GM18868 (cell line): ENCODE measurements at regions not wholly inside any gene's neighbourhood (a gene's known extent, or its start where the extent isn't known, plus 50 kb on each side); places are given as distances from the start of the nearest gene placed in this dataset.
"Not testable (repeated sequence)": the region's sequence is repeated elsewhere in the genome, so short reads cannot be mapped to it uniquely, and the experiment has no call there.

Source experiments
- ATAC-seq: cut with Tn5 transposase; IDR thresholded peaks from one replicate; pipeline ENCODE4 v1.9.1; 2021; ENCODE audit warnings: mild to moderate bottlenecking, moderate library complexity; ENCODE audit not compliant: unreplicated experiment

DNA sequence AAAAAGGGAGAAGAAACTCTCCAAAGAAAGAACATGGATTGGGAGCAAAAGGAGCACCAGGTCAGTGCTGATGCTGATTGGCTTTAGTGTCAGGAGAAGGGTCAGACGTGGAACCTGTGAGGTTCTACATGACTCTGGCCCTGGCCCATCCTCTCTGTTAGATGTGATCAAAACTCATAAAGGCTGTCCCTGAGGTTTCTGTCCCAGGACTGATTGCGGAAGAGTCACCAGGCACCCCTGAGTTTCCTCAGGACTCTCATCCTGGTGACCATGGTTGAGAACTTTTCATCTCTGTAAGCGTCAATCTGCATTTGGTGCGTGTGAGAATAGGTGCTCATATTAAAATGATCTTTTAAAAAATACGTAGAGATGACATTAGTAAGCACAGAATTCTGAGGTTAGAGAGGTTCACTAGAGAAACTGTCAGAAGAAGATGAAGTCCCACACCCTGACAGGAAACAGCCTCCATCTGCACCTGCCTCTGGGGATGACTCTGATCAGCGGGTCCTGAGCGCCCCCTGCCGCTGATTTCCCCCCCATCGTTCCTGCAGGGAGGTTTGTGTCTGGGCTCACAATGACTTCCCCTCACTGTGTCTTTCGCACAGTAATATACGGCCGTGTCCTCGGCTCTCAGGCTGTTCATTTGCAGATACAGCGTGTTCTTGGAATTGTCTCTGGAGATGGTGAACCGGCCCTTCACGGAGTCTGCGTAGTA is 741.8 kb downstream of the TMEM121 start:
- ATAC-seq: no peak

DNA sequence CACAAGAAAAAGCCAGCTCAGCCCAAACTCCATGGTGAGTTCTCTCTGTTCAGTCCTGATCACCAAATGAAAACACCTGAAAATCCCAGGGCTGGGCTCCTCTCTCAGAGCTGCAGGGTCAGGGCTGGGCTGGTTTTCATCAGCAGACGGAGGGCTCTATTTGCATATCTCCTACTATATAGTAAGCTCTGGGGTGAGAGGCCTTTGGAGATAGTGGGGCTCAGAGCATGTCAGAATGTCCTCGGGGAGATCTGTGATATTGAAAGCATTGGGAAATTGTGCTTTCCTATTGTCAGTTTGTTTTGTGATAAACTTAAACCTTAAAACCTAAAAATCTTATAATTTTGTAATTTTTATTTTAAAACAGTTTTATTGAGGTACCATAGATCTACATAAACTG is 742.6 kb downstream of the TMEM121 start:
- ATAC-seq: no peak

DNA sequence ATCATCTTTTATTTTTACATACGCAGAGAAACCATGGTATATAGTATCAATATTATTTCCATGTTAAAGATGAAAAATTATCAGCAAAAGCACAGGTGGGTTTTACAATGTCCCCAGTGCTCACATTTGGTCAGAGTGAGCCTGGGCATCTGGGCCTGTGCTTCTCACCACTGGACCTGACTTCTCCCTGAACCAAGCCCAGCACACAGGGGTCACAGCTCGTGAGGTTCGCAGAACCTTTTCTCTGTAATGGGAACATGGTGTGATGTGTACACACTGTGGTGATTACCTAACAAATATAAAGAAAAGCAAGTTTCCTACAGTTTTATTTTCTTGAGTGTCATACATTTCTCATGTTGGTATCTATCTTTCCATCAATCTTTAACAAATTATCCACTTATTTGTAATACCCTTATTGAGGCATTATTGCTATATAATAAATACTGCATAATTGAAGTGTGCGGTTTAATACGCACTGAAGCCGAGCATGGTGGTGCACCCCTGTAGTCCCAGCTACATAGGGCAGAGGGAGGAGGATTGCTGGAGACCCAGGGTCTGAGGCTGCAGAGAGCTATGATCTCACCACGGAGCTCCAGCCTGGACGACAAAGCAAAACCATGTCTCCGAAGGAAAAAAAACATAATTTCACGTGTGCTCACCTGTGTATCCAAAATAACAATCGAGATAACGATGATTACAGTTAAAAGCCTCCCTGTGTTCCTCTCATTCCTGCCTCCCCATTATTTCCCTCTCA is 743.2 kb downstream of the TMEM121 start:
- ATAC-seq: no peak

DNA sequence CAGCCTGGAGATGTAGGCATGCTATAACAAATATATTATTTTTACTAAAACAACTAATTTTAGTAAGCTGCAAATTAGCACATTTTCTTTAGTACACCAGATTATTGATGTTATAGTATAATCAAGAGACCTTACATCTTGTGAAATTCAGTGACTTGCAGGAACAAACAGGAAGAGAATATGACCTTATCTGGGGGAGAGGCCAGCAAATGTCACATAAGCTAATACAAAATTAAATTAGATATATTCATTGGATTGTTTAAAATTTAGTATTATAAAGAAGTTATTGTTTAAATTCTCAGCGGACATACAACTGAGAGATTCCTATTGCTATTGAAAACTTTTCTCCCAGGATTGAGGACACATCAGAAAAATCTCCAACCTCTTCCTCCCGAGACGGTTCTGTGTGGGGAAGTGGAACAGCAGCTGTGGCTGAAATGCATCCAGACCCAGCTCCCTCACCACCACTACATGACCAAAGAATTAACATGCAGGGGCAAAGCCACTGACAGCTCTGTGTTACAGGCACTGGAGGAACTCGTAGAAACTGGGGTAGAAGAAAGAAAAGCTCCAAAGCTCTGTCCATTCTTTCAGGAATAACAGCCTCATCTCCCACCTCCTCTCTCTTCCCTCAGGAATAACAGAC is 744.2 kb downstream of the TMEM121 start:
- ATAC-seq: not testable (repeated sequence)

DNA sequence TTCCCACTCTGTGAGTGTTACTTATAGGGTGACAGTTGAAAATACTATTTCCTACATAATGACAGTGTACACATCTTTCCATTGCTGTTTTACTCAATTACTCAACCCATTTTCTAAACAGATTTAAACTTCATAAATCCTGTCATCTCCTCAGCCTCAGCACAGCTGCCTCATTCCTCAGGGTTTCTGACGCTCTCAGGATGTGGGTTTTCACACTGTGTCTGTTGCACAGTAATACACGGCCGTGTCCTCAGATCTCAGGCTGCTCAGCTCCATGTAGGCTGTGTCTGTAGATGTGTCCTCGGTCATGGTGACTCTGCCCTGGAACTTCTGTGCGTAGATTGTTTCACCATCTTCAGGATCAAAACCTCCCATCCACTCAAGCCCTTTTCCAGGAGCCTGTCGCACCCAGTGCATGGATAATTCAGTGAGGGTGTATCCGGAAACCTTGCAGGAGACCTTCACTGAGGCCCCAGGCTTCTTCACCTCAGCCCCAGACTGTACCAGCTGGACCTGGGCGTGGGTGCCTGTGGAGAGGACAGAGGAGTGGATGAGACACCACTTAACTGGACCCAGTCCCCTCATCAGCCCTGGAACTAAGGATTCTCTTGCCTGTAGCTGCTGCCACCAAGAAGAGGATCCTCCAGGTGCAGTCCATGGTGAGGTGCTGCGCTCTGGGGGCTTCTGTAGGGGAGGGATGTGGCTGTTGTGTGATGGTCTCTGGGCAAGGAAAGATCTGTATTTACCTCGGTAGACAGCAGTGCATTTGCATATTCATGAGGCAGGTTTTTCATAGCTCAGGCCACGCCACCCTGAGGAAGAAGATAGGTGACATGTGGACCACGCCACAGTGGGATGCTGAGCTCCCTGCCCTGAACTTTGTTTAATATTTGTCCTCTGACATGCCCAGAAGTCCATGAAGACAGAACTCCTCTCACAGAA is 750.2 kb downstream of the TMEM121 start:
- no peak for ATAC-seq

DNA sequence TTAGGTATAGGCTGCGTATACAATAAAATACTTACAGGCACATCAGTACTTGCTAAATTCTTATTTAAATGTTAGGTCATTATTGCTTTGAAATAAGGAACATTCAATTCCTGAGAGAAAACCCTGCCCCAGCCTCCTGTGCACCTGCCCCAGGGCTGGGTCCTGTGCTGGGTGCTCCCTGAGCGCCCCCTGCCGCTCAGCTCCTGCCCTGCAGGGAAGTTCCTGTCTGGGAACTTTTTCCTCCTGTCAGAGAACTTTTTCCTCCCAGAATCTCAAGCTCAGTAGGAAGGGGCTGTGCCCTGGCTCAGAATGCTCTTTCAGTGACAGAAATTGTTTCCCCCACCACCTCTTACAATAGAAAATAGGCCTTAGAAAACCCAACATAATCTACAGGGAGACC is 751.1 kb downstream of the TMEM121 start:
- ATAC-seq: no peak

DNA sequence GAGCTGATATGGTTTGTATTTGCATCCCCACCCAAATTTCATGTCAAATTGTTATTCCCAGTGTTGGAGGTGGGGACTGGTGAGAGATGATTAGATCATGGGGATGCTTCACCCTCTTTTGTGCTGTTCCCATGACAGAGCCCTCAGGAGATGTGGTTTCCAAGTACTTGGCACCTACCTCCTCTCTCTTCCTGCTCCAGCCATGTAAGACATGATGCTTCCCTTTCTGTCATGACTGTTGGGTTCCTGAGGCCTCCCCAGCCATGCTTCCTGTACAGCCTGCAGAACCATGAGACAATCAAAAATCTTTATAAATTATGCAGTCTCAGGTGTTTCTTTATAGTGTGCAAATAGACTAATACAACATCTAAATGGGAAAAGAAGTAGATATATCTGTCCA is 754.5 kb downstream of the TMEM121 start:
- no peak for ATAC-seq

DNA sequence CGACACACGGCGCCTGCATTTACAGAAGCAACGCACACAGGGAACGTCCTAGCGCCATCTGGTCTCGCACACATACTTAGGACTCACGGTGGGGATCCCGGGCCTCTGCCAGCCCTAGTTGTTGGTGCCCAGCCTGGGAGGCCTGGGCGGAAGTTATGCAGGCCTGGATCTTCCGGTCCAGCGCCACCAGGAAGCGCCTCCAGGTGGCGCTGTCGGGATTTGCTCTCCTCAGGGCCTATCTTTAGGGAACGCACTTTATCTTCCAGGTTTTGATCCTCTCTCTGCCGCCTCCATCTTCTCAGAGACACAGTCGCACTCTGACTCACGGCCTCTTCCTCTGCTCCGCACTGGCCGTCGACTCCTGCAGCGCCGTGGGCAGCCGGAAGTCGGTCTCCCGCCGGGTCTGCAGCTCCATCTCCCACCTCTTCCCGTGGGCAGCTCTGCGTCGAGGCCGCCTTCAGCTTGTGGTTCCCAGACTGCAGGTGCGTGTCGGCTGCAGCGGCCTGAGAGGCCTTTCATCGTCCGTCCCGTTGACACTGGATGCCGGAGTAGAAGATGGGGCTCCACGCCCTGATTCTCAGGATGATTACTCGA is 760.4 kb downstream of the TMEM121 start:
- no peak for ATAC-seq

DNA sequence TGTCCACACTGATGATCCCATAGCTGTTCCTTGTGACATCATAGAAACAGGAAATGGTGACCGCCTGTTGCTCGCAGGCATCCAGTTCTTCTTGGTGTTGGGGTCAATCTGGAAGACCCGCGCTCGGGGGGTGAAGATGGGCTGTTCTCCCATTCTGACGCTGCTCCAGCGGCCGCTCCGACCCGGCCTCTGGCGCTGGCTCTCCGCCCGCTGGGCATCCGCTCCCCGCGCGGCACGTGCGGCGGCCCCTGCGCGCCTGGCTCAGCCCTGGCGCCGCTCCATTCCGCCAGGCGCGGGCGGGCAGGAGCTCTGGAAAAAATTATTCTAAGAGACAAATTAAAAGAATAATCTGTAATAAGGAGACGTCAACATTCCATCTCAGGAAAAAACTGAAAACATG is 761.1 kb downstream of the TMEM121 start:
- ATAC-seq: no peak

DNA sequence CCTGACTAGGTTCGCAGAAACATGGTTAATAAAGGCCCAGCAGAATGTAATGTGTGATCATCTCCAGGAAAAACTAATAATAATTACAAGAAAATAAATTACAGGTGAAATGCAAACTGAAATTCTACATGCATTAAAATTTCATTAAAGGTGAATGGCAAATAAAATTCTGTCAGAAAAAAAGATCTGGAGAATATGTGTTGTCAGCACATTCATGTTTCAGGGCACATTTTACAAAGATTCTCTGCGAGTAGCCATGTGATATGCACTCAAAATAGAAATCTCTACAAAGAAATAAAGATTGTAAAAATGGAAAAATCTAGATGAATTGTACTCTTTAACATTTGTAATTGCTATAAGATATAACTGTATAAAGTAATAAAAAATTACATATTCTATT is 765.2 kb downstream of the TMEM121 start:
- ATAC-seq: no peak

DNA sequence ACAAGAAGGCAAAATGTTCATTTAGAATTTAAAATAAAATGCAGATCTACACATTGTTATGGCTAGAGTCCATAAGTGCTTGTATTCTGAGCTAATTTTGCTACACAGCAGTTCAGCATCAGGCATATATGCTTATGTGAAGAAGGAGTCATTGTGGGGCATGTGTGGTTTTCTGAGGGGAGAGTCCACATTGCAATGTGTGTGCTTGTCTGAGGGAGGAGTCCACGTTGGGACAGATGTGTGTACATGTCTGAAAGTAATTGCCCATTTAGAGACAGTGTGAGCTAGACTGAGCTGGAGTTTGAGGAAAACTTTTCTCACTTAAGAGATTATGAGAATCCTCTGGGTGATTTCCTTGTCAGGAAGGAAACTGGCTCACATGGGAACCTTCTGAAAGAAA is 767.9 kb downstream of the TMEM121 start:
- ATAC-seq: no peak

DNA sequence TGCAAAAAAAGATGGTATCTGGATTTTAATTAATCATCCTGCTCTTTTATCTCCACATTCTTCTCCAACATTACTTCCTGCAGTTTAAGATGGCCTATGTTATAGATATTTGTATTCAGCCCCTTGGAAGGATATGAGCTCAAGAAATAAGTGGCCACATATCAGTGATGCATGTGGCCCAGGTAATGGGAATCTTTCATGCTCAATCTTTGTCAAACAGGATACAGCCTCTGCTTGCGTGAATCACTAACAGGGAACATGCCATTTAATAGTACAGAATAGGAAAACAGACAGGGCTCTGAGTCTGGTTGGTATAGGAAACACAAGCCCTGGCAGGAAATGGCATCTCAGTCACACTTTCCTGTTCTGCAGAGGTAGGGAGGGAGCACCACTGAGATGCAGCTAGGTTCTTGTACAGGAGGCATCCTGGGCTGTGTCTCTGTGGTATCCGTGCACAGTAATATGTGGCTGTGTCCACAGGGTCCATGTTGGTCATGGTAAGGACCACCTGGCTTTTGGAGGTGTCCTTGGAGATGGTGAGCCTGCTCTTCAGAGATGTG is 774.6 kb downstream of the TMEM121 start:
- not testable (repeated sequence) for ATAC-seq

DNA sequence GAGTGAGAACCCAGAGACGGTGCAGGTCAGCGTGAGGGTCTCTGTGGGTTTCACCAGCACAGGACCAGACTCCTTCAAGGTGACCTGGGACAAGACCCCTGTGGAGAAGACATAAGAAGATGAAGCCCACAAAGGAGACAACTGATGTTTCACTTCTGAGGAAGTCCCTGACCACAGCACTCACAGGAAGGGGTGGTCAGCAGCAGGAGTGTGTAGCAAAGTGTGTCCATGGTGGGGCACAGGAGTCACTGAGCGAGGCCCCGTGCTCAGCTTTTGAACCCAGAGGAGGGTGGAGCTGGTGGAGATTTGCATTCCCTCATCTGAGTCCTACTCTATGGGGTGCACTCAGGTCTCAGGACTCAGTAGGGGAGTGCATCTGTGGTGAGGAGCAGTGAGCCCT is 775.2 kb downstream of the TMEM121 start:
- not testable (repeated sequence) for ATAC-seq

DNA sequence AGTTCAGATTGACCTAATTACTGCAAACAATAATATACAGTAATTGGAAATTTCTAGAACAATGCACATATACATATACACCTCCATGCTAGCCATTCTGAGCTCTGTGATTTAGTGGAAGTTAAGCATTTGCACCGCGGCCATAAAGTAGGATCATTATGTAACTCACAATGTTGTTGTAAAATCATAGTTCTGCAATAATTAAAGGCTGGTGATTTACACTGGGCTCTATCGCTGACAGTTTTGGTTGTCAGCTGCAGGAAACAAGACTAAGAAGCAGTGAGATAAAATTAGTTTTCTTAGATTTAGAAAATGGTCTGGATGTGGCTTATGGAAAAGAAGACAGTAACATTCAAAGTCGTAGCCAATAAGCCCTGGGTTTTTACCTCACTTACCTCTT is 776.3 kb downstream of the TMEM121 start:
- ATAC-seq: no peak

DNA sequence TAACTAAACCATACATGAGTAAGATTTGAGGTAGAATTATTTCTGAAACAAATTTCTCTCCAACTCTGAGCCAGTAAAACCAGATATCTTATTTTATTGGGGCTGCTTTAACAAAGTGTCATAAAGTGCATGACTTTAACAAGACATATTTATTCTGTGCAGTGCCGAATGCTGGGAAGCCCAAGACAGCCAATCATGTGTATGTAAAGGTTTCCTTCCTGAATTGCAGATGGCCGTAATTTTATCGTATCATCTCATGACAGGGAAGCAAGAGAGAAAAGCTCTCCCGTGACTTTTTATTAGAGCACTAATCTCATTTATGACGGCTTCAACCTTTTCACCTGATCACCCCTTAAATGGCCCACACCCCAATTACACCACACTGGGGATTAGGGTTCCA is 777.9 kb downstream of the TMEM121 start:
- ATAC-seq: no peak

DNA sequence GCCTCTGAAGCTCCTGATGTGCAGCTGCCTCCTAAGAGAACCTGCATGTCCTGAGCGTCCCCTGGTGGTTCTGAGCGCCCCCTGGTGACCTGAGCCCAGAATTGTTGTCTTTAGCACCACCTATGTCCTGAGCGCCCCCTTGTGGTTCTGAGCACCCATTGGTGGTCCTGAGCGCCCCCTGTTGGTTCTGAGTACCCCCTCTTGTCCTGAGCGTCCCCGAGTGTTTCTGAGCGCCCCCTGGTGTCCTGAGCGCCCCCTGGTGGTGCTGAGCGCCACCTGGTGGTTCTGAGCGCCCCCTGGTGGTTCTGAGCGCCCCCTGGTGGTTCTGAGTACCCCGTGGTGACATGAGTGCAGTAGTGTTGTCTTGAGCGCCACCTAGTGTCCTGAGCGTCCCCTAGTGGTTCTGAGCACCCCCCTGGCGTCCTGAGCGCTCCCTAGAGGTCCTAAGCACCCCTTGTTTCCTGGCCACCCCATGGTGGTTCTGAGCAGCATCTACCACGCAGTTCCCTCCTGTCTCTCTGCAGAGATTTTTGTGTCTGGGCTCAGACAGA is 782.5 kb downstream of the TMEM121 start:
- peak; percentile 88 for ATAC-seq

DNA sequence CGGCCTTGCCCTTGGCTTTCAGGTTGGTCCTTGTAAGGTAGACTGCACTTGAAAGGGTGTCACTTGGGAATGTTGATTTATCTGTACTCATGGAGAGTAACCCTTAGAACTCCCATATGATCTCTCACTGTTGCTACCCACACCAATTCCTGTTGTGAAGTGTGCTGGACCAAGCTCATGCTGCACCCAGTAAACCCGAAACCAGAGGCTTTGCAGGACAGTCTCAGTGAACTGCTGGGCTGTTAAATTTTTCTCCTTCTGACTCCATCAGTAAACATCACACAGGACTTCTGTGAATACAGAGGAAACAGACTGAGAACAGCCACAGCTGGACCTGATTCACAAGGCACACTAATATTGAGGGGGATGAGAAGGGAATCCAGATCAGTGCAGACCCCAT is 783.0 kb downstream of the TMEM121 start:
- ATAC-seq: peak; percentile 31

DNA sequence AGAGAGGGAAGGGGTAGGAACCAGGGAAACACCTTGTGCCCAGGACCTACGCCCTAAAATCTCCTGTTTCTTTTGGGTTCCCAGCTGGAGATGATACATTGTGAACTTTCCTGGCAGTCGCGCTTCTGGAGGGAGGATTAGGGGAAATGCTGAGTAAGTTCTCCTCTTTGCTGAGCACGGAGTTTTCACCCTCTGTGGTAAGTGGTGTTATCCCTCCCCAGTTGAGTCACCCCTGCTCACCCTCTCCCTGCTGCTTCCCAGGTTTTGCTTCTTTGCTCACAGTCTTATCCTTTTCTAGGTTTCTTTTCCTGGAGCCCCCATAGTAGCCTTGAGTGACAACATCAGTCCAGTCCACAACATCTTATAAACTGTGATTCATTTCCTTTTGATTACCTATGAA is 789.1 kb downstream of the TMEM121 start:
- no peak for ATAC-seq

DNA sequence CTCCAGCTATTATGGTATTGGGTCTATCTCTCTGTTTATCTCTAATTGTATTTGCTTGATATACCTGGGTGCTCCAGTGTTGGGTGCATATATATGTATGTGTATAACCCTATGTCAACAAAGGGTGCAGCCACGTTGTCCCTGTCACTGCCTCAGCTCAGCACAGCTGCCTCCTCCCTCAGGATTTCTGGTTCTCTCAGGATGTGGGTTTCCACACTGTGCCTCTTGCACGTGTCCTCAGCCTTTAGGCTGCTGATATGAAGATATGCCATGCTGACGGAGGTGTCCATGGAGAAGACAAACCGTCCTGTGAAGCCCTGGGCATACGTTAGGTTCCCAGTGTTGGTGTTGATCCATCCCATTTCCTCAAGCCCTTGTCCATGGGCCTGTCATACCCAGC is 791.2 kb downstream of the TMEM121 start:
- ATAC-seq: no peak

DNA sequence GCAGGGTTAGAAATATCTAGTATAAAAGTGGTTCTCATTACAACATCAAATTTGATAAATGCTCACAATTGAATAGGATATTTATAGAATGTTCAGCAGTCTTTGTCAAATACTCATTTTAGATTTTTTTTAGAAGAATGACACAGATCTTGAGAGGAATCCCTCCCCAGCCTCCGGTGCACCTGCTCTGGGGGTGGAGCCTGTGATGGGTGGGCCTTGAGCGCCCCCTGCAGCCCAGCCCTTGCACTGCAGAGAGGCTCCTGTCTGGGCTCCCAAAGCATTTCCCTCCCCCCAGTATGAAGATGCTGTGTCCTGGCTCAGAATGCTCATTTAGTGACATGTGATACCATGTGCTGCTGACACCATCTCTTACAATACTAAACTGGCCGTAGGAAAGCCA is 792.3 kb downstream of the TMEM121 start:
- ATAC-seq: no peak
